ENCODE measurements at regions not wholly inside any gene's neighbourhood (a gene's known extent, or its start where the extent isn't known, plus 50 kb on each side); places are given as distances from the start of the nearest gene placed in this dataset.

DNA sequence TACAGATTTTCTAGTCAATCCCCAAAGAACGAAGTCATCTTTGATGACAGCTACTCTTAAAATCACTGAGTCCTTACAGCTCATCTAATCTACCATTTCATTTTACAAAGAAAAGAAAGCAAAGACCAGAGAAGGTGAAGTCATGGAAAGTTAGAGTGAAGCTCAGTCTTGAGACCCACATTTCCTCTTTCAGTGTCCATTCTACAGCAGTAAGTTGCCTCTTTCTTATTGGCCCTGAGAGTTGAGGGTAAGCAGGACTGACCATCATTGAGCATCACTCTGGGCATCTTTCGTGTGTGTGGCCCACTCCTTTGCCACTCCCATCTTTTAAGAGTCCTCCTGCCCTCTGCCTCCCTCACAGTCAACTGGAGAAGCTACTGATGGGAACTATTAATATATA lies 251.8 kb upstream of the NR4A3 start:
- FAIRE-seq (no peak), DNase-seq (ENCODE audit: low read depth) (no peak)
- H3K4me3 ChIP-seq (ENCODE audit: low read depth, low read length), result no peak overlapping the region
- no peaks in the 10 kb centered on the region for H3K36me3 ChIP-seq (ENCODE audit: control insufficient read depth, insufficient read depth, low read length)
- no peaks in the 10 kb centered on the region for H3K27me3 ChIP-seq (ENCODE audit: control insufficient read depth, insufficient read depth, low read length)
- TF ChIP-seq, protein P1, sequence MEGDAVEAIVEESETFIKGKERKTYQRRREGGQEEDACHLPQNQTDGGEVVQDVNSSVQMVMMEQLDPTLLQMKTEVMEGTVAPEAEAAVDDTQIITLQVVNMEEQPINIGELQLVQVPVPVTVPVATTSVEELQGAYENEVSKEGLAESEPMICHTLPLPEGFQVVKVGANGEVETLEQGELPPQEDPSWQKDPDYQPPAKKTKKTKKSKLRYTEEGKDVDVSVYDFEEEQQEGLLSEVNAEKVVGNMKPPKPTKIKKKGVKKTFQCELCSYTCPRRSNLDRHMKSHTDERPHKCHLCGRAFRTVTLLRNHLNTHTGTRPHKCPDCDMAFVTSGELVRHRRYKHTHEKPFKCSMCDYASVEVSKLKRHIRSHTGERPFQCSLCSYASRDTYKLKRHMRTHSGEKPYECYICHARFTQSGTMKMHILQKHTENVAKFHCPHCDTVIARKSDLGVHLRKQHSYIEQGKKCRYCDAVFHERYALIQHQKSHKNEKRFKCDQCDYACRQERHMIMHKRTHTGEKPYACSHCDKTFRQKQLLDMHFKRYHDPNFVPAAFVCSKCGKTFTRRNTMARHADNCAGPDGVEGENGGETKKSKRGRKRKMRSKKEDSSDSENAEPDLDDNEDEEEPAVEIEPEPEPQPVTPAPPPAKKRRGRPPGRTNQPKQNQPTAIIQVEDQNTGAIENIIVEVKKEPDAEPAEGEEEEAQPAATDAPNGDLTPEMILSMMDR (IDR thresholded peaks at IDR 0.05; ENCODE audit: insufficient read depth, low read length, severe bottlenecking), result no peak

DNA sequence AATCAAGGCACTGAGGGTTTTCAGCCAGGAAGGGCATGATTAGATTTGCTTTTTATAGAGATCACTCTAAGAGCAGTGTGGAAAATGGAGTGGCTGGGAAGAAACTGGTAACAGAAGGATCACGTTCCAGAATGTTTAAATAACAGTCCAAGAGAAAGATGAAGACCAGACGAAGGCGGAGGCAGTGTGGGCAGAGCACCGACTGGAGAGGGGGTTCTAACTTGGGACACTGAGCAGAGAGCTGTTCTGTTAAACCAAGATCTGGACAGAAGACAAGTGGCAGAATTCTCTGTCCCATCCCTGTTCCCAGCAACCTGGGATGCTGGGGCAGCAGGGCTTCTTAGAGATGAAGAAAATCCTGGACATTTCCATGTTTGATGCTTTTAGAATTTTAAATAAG lies 249.1 kb upstream of the NR4A3 start:
- Histone ChIP-seq H3K27me3 (ENCODE audit: control insufficient read depth, insufficient read depth, low read length) (no peaks in the 10 kb centered on the region), H3K4me3 (ENCODE audit: low read depth, low read length) (no peak overlapping the region), H3K36me3 (ENCODE audit: control insufficient read depth, insufficient read depth, low read length) (no peaks in the 10 kb centered on the region)
- FAIRE-seq (no peak), DNase-seq (ENCODE audit: low read depth) (no peak)
- TF ChIP-seq, protein P1 (IDR thresholded peaks at IDR 0.05; ENCODE audit: insufficient read depth, low read length, severe bottlenecking), result no peak

DNA sequence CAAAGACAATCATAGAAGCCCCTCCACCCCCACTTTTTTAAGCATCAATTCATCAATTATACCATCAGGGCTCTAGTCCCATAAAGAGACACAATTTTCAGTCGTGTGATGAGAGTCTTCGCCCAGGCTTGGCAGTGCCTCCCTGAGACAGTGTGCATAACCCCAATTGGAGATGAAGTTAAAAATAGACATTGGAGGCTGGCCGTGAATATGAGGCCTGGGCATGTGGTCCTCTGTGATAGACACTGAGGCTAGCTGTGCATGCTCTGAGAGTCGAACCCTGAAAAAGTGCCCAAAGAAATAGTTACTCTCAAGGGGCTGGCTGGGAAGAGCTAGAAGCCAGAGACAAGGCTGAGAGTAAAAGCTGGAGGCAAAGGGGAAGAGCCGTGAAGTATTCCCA lies 248.6 kb upstream of the NR4A3 start:
- Histone ChIP-seq H3K4me3 (ENCODE audit: low read depth, low read length) (no peak overlapping the region), H3K36me3 (ENCODE audit: control insufficient read depth, insufficient read depth, low read length) (no peaks in the 10 kb centered on the region), H3K27me3 (ENCODE audit: control insufficient read depth, insufficient read depth, low read length) (no peaks in the 10 kb centered on the region)
- TF ChIP-seq, protein P1 (IDR thresholded peaks at IDR 0.05; ENCODE audit: insufficient read depth, low read length, severe bottlenecking), result no peak
- no peak for FAIRE-seq
- DNase-seq (ENCODE audit: low read depth), result no peak

GRCh38 chr9:99573886-99574285 lies 247.8 kb upstream of the NR4A3 start:
- FAIRE-seq, result no peak
- TF ChIP-seq, protein P1 (IDR thresholded peaks at IDR 0.05; ENCODE audit: insufficient read depth, low read length, severe bottlenecking), result no peak
- Histone ChIP-seq H3K4me3 (ENCODE audit: low read depth, low read length) (no peak overlapping the region), H3K36me3 (ENCODE audit: control insufficient read depth, insufficient read depth, low read length) (no peaks in the 10 kb centered on the region), H3K27me3 (ENCODE audit: control insufficient read depth, insufficient read depth, low read length) (no peaks in the 10 kb centered on the region)
- no peak for DNase-seq (ENCODE audit: low read depth)

DNA sequence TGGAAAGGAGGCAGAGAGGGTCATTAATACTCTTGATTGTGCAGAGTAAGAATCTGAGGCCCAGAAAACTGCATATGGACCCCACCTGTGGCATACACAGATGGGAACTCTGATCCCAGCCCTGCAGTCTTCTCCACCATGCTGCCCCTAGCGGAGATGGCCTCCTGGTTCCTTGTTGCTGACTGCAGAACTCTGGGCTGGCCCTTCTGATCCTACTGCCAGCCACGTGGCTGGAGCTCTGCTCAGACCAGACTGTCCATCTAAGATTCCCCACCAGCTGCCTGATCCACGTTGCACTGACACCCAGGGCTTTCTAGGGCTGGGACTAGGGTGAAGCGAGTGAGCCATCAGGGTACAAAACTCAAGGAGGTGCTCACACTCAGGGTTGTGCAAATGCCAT lies 245.7 kb upstream of the NR4A3 start:
- no peaks in the 10 kb centered on the region for H3K27me3 ChIP-seq (ENCODE audit: control insufficient read depth, insufficient read depth, low read length)
- no peak for DNase-seq (ENCODE audit: low read depth)
- H3K36me3 ChIP-seq (ENCODE audit: control insufficient read depth, insufficient read depth, low read length), result no peaks in the 10 kb centered on the region
- H3K4me3 ChIP-seq (ENCODE audit: low read depth, low read length), result no peak overlapping the region
- no peak for FAIRE-seq
- TF ChIP-seq, protein P1 (IDR thresholded peaks at IDR 0.05; ENCODE audit: insufficient read depth, low read length, severe bottlenecking), result no peak

DNA sequence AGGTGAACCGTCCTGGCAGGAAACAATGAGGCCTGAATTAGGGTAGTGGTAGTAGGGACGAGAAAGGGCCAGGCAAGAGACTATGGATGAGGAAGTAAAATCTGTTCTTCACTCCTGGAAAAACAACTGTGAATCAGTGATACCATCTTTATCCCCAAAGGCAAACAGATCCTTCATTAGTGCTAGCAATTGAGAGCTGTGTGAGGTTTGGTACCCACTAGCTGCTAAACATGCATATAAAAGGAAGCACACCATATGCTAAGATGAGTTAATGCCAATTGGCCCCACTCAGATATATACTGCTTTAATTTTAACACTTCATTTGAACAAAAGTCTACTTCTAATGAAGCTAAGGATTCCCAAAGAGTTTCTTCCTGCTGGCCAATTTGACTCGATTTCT lies 244.8 kb upstream of the NR4A3 start:
- DNase-seq (ENCODE audit: low read depth), result no peak
- no peaks in the 10 kb centered on the region for H3K27me3 ChIP-seq (ENCODE audit: control insufficient read depth, insufficient read depth, low read length)
- H3K4me3 ChIP-seq (ENCODE audit: low read depth, low read length), result no peak overlapping the region
- FAIRE-seq, result no peak
- no peaks in the 10 kb centered on the region for H3K36me3 ChIP-seq (ENCODE audit: control insufficient read depth, insufficient read depth, low read length)
- TF ChIP-seq, protein P1 (IDR thresholded peaks at IDR 0.05; ENCODE audit: insufficient read depth, low read length, severe bottlenecking), result no peak

Measured in bronchial epithelial cell (primary cell).